ENCODE measurements at regions not wholly inside any gene's neighbourhood (a gene's known extent, or its start where the extent isn't known, plus 50 kb on each side); places are given as distances from the start of the nearest gene placed in this dataset.

GRCh38 chr2:133816037-133816436 is 247.8 kb upstream of the NCKAP5 start (continued):
- TF ChIP-seq CHD7 (IDR thresholded peaks at IDR 0.05; ENCODE audit: insufficient replicate concordance, low read length), result no peak
- no peak for TF ChIP-seq SUZ12 (IDR thresholded peaks at IDR 0.05; ENCODE audit: low read length)
- no peak for TF ChIP-seq KDM5A (IDR thresholded peaks at IDR 0.05; ENCODE audit: low read length)

All from H1 (cell line).